CD4-positive, alpha-beta T cell treated with Interleukin-12 subunit alpha and Interleukin-12 subunit beta, for 1 hour (primary cell): ENCODE measurements at regions not wholly inside any gene's neighbourhood (a gene's known extent, or its start where the extent isn't known, plus 50 kb on each side); places are given as distances from the start of the nearest gene placed in this dataset.

Source experiments
- DNase-seq: peaks from one replicate; pipeline ENCODE4 v3.0.0-alpha.2; 2020

DNA sequence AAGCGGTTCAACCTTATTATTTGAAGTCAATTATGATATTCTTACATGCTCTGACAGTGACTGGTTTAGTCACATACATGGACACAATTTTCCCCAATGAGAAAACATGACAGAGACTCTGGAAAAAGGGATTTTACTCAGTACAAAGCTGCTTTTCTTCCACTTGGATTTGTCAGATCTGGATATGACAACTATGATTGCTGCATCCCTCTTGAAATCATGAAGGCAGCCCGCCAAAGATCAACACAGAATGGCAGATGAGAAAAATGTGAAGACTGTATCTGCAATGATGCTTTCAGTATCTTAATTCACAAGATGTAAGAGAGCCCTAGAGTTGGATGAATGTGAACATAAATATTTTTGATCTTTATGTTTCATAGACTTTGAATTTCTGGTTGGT lies 439.6 kb downstream of the CDH8 start:
- no peak for DNase-seq

DNA sequence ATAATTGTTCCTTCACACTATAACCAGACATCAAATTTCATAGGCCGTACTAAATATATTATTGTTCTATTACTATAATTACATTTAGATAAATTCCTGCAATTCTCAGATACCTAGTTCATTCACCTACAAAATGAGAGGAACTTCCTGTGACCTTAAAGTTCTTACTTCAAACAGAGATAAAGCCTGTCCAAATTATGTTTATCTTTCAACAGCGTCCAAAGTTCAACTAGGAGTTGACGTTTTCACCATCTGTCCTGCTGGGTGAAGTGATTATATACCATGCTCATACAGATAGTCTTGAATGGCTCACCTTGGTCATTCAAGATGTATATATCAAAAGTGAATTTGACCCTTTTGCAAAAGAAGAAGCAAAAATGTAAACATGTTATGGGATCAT lies 440.6 kb downstream of the CDH8 start:
- DNase-seq: no peak

DNA sequence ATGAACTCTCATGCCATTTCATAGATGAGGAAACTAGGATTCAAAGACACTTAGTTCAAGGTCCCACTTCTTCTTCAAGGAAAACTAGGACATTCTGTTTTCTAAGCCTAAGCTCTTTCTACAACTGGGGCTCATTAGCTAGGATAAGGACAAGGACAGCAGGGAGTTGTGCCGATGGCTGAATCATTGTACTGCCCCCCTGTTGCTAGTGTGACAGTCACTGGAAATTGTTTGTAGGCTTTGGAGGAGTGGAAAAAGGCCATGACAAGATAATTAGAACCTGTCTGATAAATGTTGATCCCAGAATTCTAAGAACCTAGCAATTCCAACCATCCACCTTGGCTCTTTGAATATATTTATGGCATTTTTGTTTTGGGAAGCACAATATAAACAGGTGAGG lies 445.7 kb downstream of the CDH8 start:
- no peak for DNase-seq

DNA sequence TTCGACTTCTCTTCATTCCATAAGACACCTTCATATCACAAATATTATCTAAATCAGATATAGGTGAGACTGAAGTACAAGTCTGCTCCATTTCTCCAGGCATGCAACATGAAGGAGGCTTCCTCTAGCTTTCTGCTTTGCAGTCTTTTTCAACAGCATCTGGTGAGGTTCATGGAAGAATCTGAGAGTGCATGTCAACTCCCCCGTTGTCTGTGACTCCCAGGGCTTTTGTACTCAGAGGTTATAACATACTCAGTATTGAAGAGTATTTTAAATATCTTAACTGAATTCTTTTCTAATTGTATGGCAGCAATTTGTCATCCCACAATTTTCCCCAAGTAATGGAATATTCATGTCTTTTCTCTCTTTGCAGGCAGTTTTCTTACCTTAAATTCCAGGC lies 448.7 kb downstream of the CDH8 start:
- no peak for DNase-seq

DNA sequence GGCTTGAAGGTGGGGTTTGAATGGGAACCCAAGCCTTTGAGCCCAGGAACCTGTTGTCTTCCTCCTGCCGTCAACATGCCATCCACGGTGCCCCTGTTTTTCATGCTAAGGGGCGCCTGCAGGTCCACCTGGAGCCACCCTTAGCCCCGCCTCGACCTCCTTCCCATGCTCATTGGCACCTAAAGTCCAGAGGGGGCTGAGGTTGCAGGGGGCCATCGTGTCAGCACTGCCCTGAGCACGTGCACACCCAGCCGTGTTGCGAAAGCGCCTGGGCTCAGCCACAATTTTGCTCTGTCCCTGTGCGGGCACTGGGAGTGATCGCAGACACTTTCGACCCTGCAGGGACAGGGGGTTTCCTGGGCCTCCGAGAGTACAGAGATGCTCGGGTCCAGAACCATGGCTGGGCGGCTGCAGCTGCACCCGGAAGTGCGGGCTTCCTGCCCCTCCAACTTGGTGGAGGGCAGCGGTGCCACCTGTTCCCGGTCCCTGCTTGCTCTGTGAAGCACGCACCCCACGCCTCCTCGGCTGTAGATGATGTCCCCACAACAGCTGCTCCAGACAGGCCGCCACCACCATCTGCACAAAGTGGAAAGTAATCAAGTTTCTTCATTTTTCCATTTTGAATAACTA lies 454.7 kb downstream of the CDH8 start:
- no peak for DNase-seq

DNA sequence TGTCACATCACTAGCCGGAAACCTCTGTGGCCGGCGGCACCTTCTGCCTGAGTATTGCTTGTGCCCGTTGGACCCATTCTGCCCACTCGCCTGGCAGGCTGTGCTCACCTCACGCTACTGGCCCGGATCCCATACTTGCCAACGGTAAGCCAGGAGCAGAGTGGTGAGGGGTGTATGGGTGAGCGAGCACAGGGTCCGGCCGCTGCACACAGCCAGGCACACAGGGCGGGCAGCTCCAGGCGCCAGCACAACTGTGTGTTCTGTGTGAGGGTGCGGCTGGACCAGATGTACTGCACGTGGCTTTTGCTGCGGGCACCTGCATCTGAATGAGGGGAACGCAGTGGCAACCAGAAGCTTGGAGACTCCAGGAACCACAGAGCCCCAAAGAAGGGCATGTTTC lies 455.7 kb downstream of the CDH8 start:
- DNase-seq: no peak

DNA sequence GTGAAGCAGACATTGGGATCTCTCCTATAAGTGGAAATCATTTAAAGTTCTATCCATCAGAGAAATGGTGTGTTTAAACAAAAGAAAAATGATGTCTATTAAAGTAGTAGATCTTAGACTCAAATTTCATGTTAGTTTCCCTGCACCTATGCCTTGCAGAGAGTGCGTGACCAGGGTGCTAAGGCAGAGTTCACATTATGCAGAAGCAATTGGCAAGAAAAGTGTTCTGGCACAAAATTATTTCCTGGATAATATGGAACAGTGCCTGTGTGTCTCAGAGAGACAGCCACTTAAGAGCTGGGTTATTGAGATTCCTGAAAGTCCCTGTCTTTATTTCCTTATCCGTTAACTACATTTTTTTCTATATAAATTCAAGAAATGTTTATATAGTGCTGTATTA lies 457.0 kb downstream of the CDH8 start:
- DNase-seq: no peak

DNA sequence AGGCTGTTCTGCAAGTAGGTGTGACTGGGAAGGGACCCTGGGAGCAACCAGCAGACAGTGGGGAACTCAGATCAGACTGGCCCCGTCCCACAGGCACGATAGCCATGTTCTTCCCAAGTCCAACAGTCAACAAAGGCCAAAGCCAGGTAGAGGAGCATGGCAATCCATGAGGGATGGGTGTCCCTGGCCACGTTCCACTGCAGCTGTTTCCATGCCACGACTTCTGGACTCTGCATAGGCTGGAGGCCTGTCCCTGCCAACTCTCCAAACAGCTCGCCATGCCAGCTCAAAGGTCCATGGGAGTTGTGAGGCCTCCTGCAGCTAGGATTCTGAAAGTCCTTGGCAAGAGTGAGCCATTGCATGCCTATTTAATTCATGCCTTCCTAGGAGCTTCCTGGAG lies 459.8 kb downstream of the CDH8 start:
- DNase-seq: no peak

DNA sequence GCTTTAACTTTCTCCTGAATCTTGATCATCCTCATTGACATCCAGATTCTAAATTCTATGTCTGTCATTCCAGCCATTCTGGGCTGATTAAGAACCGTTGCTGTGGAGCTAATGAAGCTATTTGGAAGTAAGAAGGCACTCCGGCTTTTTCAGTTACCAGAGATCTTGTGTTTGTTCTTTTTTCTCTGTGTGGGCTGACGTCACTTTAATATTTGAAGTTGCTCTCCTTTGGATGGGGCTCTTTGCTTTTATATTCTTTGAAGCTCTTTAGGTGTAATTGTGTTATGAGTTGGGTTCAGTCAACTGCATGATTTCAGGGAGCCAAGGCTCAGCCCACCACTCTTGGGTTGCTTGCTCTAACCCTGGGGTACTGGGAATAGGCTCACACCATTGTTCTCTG lies 460.6 kb downstream of the CDH8 start:
- no peak for DNase-seq

DNA sequence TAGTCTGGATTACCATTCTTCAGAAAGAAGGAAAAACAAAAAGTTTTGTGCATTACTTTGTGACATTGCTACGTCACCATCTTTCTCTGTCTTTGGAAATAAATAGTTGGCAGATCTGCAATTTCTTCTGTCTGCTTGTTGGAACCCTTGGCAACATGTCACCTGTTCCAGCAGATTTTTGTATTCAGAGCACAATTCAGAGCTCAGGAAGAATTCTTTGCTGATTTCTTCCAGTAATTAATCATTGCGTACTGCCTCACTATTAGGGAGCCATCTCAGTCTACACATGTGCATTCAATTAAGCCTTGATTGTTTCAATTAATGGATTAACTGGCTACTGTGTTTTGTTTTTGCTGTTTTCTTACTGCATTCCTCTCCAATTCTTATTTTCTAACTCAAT lies 467.2 kb downstream of the CDH8 start:
- DNase-seq: no peak

DNA sequence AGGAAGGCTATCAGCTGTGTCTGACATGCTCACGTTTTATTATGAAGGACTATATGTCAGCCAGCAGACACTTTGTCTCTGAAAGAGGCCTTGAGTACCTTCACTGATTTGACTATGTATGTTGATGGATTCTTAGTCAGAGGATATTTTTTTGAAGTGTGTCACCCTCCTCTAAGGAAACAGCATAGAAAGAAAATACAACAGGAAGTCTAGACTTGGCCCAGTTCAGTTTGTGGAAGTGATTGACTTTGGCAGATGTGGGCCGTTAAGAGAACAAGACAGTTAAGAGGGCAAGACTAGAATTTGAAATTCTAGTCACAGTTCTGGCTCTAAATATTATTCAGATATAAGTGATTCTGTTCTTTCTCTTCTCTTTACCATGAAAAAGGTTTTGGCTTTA lies 471.5 kb downstream of the CDH8 start:
- no peak for DNase-seq

DNA sequence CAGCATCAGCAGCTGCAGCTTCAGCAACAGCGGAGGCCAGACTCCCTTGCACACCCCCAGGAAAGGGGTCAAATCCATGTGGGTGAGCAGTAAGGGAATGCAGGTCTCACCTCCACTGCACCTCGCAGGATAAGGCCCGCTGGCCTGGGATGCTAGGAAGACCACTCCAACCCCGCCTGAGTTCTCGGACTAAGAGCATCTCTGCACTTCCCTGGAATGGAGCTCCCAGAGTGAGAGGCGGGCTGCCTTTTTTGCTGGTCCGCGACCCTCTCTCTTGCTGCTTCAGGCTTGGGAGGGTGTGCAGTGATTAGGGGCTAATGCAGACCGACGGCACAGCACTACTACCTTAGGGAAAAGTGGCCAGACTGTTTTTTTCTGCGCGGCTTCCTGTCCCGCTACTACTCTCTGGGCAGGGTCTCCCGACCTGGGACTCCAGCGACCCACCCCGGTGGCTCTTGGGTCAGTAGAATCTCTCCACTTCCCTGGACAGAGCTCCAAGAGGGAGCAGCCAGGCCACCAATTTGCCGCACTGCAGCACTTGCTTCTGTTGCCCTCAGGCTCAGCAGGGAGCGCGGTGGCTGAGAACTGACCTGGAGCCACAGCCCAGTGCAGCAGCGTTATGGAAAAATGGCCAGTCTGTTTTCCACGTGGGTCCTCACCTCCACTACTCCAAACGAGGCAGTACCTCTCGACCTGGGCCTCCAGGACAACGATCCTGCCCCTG lies 480.4 kb downstream of the CDH8 start:
- no peak for DNase-seq

DNA sequence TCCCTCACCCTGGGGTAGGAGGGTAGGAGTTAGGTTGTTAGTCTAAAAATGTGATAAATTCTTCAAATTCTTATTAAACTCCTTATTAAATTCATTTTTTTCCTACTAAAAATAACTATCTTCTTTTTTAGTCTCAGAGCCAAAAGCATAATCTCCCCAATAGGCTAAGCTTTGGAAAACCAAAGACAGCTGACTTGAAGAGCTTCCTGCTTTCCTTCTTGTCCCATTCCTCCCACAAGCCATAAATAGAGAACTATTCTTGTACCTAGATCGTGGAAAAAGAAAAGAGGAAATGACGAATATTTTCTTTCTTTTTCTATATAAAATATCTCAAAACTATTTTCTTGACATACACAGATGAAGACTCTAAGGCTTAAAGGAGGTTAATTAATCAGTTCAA lies 486.9 kb downstream of the CDH8 start:
- DNase-seq: no peak

DNA sequence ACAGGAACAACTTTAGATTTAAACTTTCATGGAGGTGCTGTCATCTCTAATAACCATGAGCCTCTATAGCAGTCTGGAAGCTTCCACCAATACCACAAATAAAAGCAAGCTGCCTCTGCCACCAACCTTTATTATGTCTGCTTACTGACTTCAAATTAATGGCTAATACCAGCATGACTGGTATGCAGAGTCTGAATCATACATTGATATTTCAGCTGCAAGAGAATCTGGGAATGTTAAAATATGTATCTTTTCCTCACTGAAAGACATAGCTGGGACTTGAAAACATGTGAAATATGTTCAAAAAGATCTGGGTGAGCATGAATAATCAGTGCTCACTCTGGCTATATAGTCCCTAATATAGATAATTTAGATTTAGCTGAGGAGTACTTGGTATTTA lies 488.6 kb downstream of the CDH8 start:
- no peak for DNase-seq

DNA sequence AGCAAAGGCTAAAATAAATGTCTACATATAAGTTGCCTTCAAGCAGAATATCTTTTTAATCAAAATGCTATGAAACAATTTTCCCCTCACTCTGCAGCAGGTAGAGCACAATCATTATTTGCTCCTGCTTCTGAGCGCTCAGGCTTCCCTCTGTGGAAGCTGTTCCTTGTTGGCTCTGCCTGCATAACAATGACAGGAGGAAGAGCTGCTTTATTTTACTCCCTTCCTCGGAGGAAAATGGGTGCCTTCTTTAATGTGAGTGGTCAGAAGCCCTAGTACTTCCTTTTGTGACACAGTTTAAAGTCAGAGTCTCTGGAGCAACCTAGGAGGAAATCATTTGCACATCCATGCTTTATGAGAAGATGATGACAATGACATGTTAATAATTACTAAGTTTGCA lies 492.1 kb downstream of the CDH8 start:
- no peak for DNase-seq

DNA sequence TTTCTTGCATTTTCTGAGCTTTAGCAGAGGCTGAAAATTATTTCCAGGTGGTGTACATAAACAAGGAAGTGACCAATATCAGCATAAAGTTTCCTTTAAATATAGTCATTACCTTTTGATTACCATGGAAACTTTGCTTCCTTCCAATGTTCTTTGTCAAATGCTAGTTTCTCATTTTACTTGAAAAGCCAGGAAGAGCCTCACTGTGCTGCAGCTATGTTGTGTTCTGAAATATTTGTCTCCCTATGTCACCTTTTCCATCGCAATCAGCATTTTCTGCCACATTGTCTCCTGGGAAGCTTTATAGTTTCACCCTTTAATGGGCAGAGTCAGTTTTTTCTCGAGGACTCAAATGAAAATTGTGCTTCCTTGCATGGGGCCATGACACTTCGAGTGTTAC lies 496.0 kb downstream of the CDH8 start:
- DNase-seq: no peak

DNA sequence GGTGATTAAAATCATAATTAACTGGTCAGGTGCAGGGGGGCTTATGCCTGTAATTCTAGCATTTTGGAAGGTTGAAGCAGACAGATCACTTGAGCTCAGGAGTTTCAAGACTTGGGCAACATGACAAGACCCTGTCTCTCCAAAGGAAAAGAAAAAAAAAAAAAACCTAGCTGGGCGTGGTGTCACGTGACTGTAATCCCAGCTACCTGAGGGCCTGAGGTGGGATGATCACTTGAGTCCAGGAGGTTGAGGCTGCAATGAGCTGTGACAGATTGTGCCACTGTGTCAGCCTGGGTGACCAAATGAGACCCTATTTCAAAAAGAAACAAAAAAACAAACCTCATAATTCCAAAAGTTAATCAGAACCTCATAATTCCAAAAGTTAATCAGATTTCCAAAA lies 505.5 kb downstream of the CDH8 start:
- DNase-seq: no peak

DNA sequence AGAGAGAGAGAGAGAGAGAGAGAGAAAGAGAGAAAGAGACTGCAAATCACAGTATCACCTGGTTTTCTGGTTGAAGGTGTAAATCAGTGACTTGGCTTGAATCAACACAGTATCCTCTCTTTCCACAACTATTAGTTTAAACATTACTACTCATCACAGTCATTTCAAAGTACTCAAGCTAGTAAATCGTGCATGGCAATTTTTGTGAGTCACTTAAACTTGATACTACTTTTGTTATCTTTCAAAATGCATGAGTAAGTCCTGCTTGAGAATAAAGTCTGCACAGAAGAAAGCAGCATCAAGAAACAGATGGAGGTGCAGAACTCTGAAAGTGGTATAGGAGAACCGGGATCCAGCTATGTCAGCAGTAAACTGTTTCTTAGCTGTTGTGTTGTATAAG lies 535.4 kb downstream of the CDH8 start:
- no peak for DNase-seq

DNA sequence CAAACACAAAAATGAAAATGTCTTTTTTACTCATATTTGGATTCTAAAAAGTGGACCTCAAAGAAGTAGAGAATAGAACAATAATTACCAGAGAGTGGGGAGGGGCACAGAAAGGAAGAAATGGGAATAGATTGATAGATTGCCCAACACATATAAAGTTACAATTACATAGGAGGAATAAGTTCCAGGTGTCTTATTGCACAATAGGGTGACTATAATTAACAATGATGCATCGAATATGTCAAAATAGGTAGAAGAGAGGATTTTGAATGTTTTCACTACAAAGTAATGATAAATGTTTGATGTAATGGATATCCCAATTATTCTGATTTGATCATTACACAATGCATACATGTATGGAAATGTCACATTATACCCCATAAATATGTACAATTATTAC lies 556.0 kb downstream of the CDH8 start:
- DNase-seq: no peak

DNA sequence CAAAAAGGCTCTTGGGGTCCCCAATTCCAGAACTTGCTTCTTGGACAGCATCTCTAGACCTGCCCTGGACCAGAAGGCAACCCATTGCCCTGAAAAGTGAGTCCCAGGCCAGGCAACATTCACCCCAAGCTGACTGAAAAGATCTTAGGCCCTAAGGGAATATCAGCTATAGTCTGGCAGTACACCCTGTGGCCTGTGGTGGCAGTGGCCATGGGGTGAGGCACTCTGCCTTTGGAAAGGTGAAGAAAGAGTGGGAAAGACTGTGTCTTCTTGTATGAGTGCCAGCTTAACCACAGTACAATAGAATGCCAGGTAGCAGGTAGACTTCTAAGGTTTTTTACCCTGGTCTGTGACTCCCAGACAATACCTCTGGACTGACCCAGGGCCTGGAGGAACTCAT lies 564.5 kb downstream of the CDH8 start:
- no peak for DNase-seq

DNA sequence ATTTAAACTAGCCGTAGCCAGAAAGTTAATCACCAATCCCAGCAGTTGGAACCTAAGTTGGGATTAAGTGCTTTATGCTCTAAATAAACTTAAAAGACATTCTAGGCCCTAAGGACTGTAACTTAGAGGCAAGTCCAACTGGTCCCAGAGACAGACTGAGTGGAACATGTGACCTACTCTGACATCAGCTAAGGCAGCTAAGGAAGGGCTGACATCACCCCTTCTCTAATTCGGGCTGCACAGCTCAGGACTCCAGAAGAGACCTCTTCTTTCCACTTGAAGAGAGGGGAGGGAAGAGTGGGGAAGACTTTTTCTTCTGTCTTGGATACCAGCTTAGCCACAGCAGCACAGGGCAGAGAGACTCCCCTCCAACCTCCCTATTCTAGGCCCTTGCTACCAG lies 565.2 kb downstream of the CDH8 start:
- DNase-seq: no peak

DNA sequence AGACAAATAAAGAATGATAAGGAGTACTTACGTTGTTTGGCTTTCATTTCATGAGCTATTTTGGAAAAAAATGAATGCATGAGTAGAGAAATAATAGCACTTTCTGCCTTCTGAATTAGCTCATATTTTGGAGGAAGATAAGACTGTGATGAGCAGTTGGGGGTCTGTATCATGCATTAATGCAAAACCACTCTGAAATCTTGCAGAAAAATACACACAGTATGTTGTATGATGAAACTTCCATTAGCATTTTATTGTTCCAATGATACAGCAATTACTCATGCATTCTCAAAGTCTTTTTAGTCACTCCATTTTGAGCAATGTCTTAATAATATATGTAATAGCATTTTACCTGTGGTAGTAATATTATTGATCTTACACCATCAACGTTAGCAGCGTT lies 571.0 kb downstream of the CDH8 start:
- no peak for DNase-seq

DNA sequence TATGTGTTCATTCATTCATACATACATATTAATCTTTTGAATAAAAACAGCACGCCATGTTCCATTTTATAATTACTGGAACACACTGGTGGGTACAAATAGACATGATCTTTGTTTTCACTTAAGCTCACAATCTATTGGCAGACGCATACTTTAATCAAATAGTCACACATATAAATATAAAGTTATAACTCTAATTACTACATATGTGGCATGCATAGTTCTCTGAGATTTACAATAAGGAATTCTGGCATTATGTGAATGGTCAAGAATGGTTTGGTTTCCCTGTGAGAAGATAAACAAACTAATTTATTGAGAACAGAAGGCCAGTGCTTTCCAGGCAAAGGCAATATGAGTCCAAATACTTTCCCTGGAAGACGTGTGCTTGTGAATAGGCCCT lies 576.2 kb downstream of the CDH8 start:
- no peak for DNase-seq

DNA sequence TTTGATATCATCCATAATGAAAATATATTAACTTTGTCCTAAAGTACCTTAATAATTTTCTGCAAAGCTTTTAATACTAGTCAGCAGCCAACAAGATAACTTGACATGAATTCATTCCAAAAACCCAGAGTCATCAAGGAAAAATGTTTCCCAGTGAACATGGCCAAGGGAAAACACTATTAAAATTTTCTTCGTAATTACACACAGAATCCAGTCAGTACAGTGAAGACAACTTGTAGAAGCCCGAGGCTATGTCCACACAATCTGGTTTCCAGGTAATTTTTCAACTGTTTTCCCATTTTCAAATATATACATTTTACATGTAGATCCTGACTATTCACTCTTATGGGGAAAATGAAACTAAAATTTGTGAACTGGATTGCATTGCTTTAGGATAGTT lies 600.9 kb downstream of the CDH8 start:
- no peak for DNase-seq

DNA sequence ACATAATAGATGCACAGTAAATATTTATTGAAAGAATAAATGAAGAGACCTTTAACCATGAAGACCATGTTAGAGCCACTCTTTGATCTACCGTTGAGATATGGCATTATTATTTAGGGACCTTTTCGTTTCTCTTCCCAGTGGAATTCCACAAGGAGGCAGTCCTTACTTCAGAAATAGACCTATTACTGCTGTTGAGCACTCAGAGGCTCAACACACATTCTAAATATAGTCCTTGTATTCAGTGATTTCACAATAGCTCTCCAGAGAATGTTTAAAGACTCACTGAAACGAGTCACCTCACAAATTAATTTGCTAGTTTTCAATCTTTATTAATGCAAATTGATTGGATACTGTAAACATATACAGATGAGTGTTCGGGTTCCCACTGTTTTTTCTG lies 603.8 kb downstream of the CDH8 start:
- no peak for DNase-seq
